Neural progenitor cell (in vitro differentiated cells): ENCODE measurements at regions not wholly inside any gene's neighbourhood (a gene's known extent, or its start where the extent isn't known, plus 50 kb on each side); places are given as distances from the start of the nearest gene placed in this dataset.

Source experiments
- DNase-seq: peaks from one replicate; pipeline ENCODE4 v3.0.0-alpha.2; 2016; ENCODE audit warnings: low spot score
- H2AFZ ChIP-seq: fragments of 200-600 bp; sonication (generic); replicated peaks from 2 replicates; pipeline ENCODE4 v1.6.1; 2016; ENCODE audit warnings: antibody characterized with exemption
- H3F3A ChIP-seq: fragments of 200-600 bp; sonication (generic); 2 replicates; pipeline ENCODE4 v1.6.1; 2016; ENCODE audit warnings: antibody characterized with exemption, low read depth
- H3K27ac ChIP-seq: fragments of 200-600 bp; sonication (generic); 2 replicates; pipeline ENCODE4 v1.5.1; 2016; ENCODE audit warnings: mild to moderate bottlenecking
- H3K27me3 ChIP-seq: fragments of 200-600 bp; sonication (generic); 2 replicates; pipeline ENCODE4 v1.6.1; 2016; ENCODE audit warnings: mild to moderate bottlenecking, moderate library complexity
- H3K36me3 ChIP-seq: fragments of 200-600 bp; sonication (generic); 2 replicates; pipeline ENCODE4 v1.5.1; 2016
- H3K4me1 ChIP-seq: fragments of 200-600 bp; sonication (generic); 2 replicates; pipeline ENCODE4 v1.6.1; 2016; ENCODE audit warnings: mixed run types
- H3K4me2 ChIP-seq: fragments of 200-600 bp; sonication (generic); 2 replicates; pipeline ENCODE4 v1.6.1; 2016
- H3K4me3 ChIP-seq: fragments of 200-600 bp; sonication (generic); 2 replicates; pipeline ENCODE4 v1.5.1; 2016
- H3K79me2 ChIP-seq: fragments of 200-600 bp; sonication (generic); 2 replicates; pipeline ENCODE4 v1.6.1; 2016; ENCODE audit warnings: low read depth
- H3K9ac ChIP-seq: fragments of 200-600 bp; sonication (generic); 2 replicates; pipeline ENCODE4 v1.6.1; 2016
- H3K9me3 ChIP-seq: fragments of 200-600 bp; sonication (generic); 2 replicates; pipeline ENCODE4 v1.5.1; 2016; ENCODE audit warnings: low read depth
- H4K20me1 ChIP-seq: fragments of 200-600 bp; sonication (generic); 2 replicates; pipeline ENCODE4 v1.6.1; 2016; ENCODE audit warnings: low read depth
- H3K27ac Mint-ChIP-seq: 3 replicates; pipeline ENCODE4 v1.8.0; 2021; ENCODE audit warnings: mixed read lengths
- H3K27me3 Mint-ChIP-seq: 2 replicates; pipeline ENCODE4 v1.8.0; 2022; ENCODE audit warnings: low read depth, mild to moderate bottlenecking, inconsistent platforms, moderate library complexity, mixed read lengths; ENCODE audit not compliant: insufficient read depth
- H3K36me3 Mint-ChIP-seq: 3 replicates; pipeline ENCODE4 v1.8.0; 2021; ENCODE audit warnings: mixed read lengths
- H3K4me1 Mint-ChIP-seq: 3 replicates; pipeline ENCODE4 v1.8.0; 2021; ENCODE audit warnings: mixed read lengths
- H3K4me3 Mint-ChIP-seq: 3 replicates; pipeline ENCODE4 v1.8.0; 2021; ENCODE audit warnings: mild to moderate bottlenecking, moderate library complexity, mixed read lengths
- H3K9me3 Mint-ChIP-seq: 3 replicates; pipeline ENCODE4 v1.8.0; 2020; ENCODE audit warnings: mixed read lengths
- CTCF ChIP-seq: fragments of 200-600 bp; sonication (generic); IDR thresholded peaks from 2 replicates; pipeline ENCODE4 v1.5.1; 2017; ENCODE audit warnings: antibody characterized with exemption, mild to moderate bottlenecking
- EZH2 ChIP-seq: fragments of 200-600 bp; sonication (generic); IDR thresholded peaks from 2 replicates; pipeline ENCODE4 v1.6.1; 2017; ENCODE audit warnings: antibody characterized with exemption, mild to moderate bottlenecking, moderate library complexity
- EZH2phosphoT487 ChIP-seq: fragments of 200-600 bp; sonication (generic); IDR thresholded peaks from 2 replicates; pipeline ENCODE4 v1.6.1; 2017; ENCODE audit warnings: antibody characterized with exemption

- Histone ChIP-seq H3K36me3 (no peaks in the 10 kb centered on the region), H3K4me2 (no peak overlapping the region), H3K79me2 (no peaks in the 10 kb centered on the region), H3K27me3 (no peaks in the 10 kb centered on the region), H3K4me3 (no peak overlapping the region), H3K9me3 (no peaks in the 10 kb centered on the region), H4K20me1 (no peaks in the 10 kb centered on the region), H3K27ac (no peak overlapping the region), H2AFZ (no peak overlapping the region), H3F3A (no peaks in the 10 kb centered on the region), H3K4me1 (peaks cover 14% of the 10 kb centered on the region), H3K9ac (no peak overlapping the region)
- H3K9me3 Mint-ChIP-seq: peaks cover 2% of the 10 kb centered on the region
- no peaks in the 10 kb centered on the region for H3K36me3 Mint-ChIP-seq
- DNase-seq: no peak
- peaks cover 49% of the 10 kb centered on the region for H3K4me1 Mint-ChIP-seq
- H3K27ac Mint-ChIP-seq: no peak overlapping the region
- no peak overlapping the region for H3K4me3 Mint-ChIP-seq
- no peak for TF ChIP-seq EZH2phosphoT487
- peaks cover 22% of the 10 kb centered on the region for H3K27me3 Mint-ChIP-seq
Measured at GRCh38 chr6:137353346-137353745, 134.2 kb upstream of the IFNGR1 start.

GRCh38 chr6:137352859-137353258, 133.7 kb upstream of the IFNGR1 start:
- Mint-ChIP-seq H3K4me3 (no peak overlapping the region), H3K27me3 (peaks cover 19% of the 10 kb centered on the region), H3K36me3 (no peaks in the 10 kb centered on the region), H3K4me1 (peaks cover 44% of the 10 kb centered on the region), H3K9me3 (peaks cover 2% of the 10 kb centered on the region), H3K27ac (no peak overlapping the region)
- no peak overlapping the region for H3K27ac ChIP-seq
- no peaks in the 10 kb centered on the region for H3K9me3 ChIP-seq
- DNase-seq: no peak
- H3K36me3 ChIP-seq: no peaks in the 10 kb centered on the region
- no peak overlapping the region for H3K4me2 ChIP-seq
- no peaks in the 10 kb centered on the region for H3K27me3 ChIP-seq
- H2AFZ ChIP-seq: no peak overlapping the region
- H3K4me3 ChIP-seq: no peak overlapping the region
- peaks cover 9% of the 10 kb centered on the region for H3K4me1 ChIP-seq
- no peaks in the 10 kb centered on the region for H3F3A ChIP-seq
- no peaks in the 10 kb centered on the region for H4K20me1 ChIP-seq
- no peak for TF ChIP-seq EZH2phosphoT487
- no peak for TF ChIP-seq CTCF
- no peak for TF ChIP-seq EZH2
- H3K9ac ChIP-seq: no peak overlapping the region
- no peaks in the 10 kb centered on the region for H3K79me2 ChIP-seq

GRCh38 chr6:137351890-137352289, 132.7 kb upstream of the IFNGR1 start:
- H3K4me1 Mint-ChIP-seq: peaks cover 39% of the 10 kb centered on the region
- H3K4me2 ChIP-seq: no peak overlapping the region
- H2AFZ ChIP-seq: no peak overlapping the region
- no peaks in the 10 kb centered on the region for H3K79me2 ChIP-seq
- H3K9ac ChIP-seq: no peak overlapping the region
- H3K9me3 ChIP-seq: no peaks in the 10 kb centered on the region
- no peaks in the 10 kb centered on the region for H4K20me1 ChIP-seq
- no peak overlapping the region for H3K27ac Mint-ChIP-seq
- no peaks in the 10 kb centered on the region for H3K36me3 Mint-ChIP-seq
- H3K27ac ChIP-seq: no peak overlapping the region
- H3K36me3 ChIP-seq: no peaks in the 10 kb centered on the region
- H3K4me3 Mint-ChIP-seq: no peak overlapping the region
- no peak overlapping the region for H3K4me3 ChIP-seq
- no peak for DNase-seq
- no peaks in the 10 kb centered on the region for H3K4me1 ChIP-seq
- H3K9me3 Mint-ChIP-seq: peaks cover 2% of the 10 kb centered on the region
- H3K27me3 Mint-ChIP-seq: peaks cover 15% of the 10 kb centered on the region
- H3F3A ChIP-seq: no peaks in the 10 kb centered on the region
- no peaks in the 10 kb centered on the region for H3K27me3 ChIP-seq
- TF ChIP-seq EZH2: no peak
- no peak for TF ChIP-seq CTCF
- TF ChIP-seq EZH2phosphoT487: no peak

- no peak overlapping the region for H3K4me3 Mint-ChIP-seq
- H3K9ac ChIP-seq: no peak overlapping the region
- H3K27ac Mint-ChIP-seq: no peak overlapping the region
- peaks cover 15% of the 10 kb centered on the region for H3K27me3 Mint-ChIP-seq
- H2AFZ ChIP-seq: no peak overlapping the region
- no peak for DNase-seq
- H3K36me3 ChIP-seq: no peaks in the 10 kb centered on the region
- H3K79me2 ChIP-seq: no peaks in the 10 kb centered on the region
- no peaks in the 10 kb centered on the region for H4K20me1 ChIP-seq
- H3K27me3 ChIP-seq: no peaks in the 10 kb centered on the region
- H3K36me3 Mint-ChIP-seq: no peaks in the 10 kb centered on the region
- H3K4me1 Mint-ChIP-seq: peaks cover 42% of the 10 kb centered on the region
- no peak overlapping the region for H3K4me2 ChIP-seq
- no peaks in the 10 kb centered on the region for H3K4me1 ChIP-seq
- H3F3A ChIP-seq: no peaks in the 10 kb centered on the region
- no peak overlapping the region for H3K27ac ChIP-seq
- no peaks in the 10 kb centered on the region for H3K9me3 ChIP-seq
- H3K4me3 ChIP-seq: no peak overlapping the region
- no peaks in the 10 kb centered on the region for H3K9me3 Mint-ChIP-seq
- TF ChIP-seq EZH2phosphoT487: no peak
- TF ChIP-seq EZH2: no peak
- TF ChIP-seq CTCF: no peak
Measured at GRCh38 chr6:137350857-137351256, 131.7 kb upstream of the IFNGR1 start.
